Breast epithelium (tissue), 4 donors: ENCODE measurements at regions not wholly inside any gene's neighbourhood (a gene's known extent, or its start where the extent isn't known, plus 50 kb on each side); places are given as distances from the start of the nearest gene placed in this dataset.
A peak's percentile ranks its signal among the peaks of the same experiment; 100 is the strongest.

Source experiments
- DNase-seq, 2 donors: peaks; one replicate each; pipeline ENCODE4 v3.0.0-alpha.2; 2019; ENCODE audit warnings: low spot score in 2 of 2
- H3K27ac ChIP-seq, 2 donors: fragments of 200-600 bp; sonication (generic) in 1 of 2; one replicate each; pipeline ENCODE4 v1.5.1; 2016 to 2019; ENCODE audit warnings: mild to moderate bottlenecking in 1 of 2
- H3K27me3 ChIP-seq, 2 donors: fragments of 200-600 bp; sonication (generic) in 1 of 2; one replicate each; pipeline versions ENCODE4 v1.5.1 to v1.6.0; 2017 to 2019; ENCODE audit warnings: control low read depth in 1 of 2, mild to moderate bottlenecking in 1 of 2
- H3K36me3 ChIP-seq: fragments of 200-600 bp; one replicate; pipeline ENCODE4 v1.5.1; 2019
- H3K4me1 ChIP-seq, 2 donors: fragments of 200-600 bp; sonication (generic); one replicate each; pipeline ENCODE4 v1.5.1; 2016 to 2019; ENCODE audit warnings: control low read depth in 1 of 2
- H3K4me3 ChIP-seq, 3 donors: fragments of 200-600 bp; sonication (generic); 1 replicate in 2 of 3; 2 replicates in 1 of 3; pipeline ENCODE4 v1.5.1; 2016 to 2019; ENCODE audit warnings: mild to moderate bottlenecking in 3 of 3, moderate library complexity in 2 of 3
- H3K9me3 ChIP-seq, 2 donors: fragments of 200-600 bp; sonication (generic) in 1 of 2; one replicate each; pipeline ENCODE4 v1.5.1; 2016 to 2019; ENCODE audit warnings: control low read depth in 1 of 2
- POLR2A ChIP-seq: fragments of 450-650 bp; IDR thresholded peaks from one replicate; pipeline ENCODE4 v1.6.1; 2016; ENCODE audit warnings: antibody characterized with exemption, mild to moderate bottlenecking, moderate library complexity
- POLR2AphosphoS5 ChIP-seq, 3 donors: sonication (generic); formaldehyde crosslinking; IDR thresholded peaks; one replicate each; pipeline ENCODE4 v1.6.1; 2017; ENCODE audit warnings: antibody characterized with exemption in 3 of 3
- intact Hi-C: fragments of 100-400 bp; cut with DNase I; formaldehyde crosslinking; loops from one replicate; pipeline ENCODE4 v1.15.1; 2023; ENCODE audit warnings: low total_unique reads
- TF ChIP-seq, protein P1 (sequence below), 3 donors: fragments of 450-650 bp; IDR thresholded peaks; one replicate each; pipeline ENCODE4 v1.5.1; 2016 to 2017; ENCODE audit warnings: antibody characterized with exemption in 3 of 3, mild to moderate bottlenecking in 3 of 3, moderate library complexity in 3 of 3

DNA sequence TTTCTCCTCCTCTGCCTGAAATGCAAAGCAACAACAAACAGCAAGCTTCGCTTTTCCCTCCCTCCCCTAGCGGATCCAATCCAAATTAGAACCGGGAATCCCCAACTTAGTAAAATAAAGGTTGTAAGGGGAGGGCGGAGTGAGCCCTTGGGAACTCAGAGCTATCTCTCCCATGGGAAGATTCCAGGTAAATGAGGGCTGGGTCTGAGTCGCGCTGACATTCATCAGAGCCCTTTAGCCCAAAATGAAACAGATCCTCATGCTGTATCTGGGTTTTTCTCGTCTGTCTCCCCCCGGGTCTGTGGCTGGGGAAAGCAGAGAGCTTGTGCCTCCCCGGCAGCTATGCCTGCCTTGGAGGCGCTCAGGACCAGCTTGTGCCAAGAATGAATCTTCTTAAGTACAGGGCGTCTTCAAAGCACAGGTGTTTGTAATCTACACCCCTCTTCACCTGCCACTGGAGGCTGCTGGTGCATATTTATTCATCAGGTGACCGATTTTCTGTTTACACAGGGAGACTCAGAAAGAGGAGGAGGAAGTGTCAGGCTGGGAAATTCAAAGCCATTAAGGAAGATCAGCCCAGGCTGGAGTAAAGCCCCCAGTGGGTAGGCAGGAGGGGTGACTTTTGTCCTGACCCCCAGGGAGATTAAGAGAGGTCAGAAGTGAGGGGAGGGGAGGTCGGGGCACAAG lies 55.0 kb upstream of the GSE1 start:
- intact Hi-C loops, result loop anchor here (10.0 kb wide), 1 partner anchor 57 kb away; the partner anchor contains the start of gene GSE1
- Histone ChIP-seq H3K4me1 (peaks cover 3 to 11% of the 10 kb centered on the region in 2 donors), H3K4me3 (peak overlapping the region; percentile 59 to 92 (median 82)), H3K27me3 (no peaks in the 10 kb centered on the region), H3K36me3 (no peaks in the 10 kb centered on the region), H3K9me3 (no peaks in the 10 kb centered on the region), H3K27ac (peak overlapping the region; percentile 91 to 95)
- TF ChIP-seq, protein P1, sequence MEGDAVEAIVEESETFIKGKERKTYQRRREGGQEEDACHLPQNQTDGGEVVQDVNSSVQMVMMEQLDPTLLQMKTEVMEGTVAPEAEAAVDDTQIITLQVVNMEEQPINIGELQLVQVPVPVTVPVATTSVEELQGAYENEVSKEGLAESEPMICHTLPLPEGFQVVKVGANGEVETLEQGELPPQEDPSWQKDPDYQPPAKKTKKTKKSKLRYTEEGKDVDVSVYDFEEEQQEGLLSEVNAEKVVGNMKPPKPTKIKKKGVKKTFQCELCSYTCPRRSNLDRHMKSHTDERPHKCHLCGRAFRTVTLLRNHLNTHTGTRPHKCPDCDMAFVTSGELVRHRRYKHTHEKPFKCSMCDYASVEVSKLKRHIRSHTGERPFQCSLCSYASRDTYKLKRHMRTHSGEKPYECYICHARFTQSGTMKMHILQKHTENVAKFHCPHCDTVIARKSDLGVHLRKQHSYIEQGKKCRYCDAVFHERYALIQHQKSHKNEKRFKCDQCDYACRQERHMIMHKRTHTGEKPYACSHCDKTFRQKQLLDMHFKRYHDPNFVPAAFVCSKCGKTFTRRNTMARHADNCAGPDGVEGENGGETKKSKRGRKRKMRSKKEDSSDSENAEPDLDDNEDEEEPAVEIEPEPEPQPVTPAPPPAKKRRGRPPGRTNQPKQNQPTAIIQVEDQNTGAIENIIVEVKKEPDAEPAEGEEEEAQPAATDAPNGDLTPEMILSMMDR (IDR thresholded peaks at IDR 0.05), result no peak
- TF ChIP-seq POLR2A (no peak), POLR2AphosphoS5 (IDR thresholded peaks at IDR 0.05) (no peak)
- DNase-seq, result peak in 1 of 2 donors; percentile 56

GRCh38 chr16:85560932-85561247 lies 52.2 kb upstream of the GSE1 start:
- no peak for DNase-seq

DNA sequence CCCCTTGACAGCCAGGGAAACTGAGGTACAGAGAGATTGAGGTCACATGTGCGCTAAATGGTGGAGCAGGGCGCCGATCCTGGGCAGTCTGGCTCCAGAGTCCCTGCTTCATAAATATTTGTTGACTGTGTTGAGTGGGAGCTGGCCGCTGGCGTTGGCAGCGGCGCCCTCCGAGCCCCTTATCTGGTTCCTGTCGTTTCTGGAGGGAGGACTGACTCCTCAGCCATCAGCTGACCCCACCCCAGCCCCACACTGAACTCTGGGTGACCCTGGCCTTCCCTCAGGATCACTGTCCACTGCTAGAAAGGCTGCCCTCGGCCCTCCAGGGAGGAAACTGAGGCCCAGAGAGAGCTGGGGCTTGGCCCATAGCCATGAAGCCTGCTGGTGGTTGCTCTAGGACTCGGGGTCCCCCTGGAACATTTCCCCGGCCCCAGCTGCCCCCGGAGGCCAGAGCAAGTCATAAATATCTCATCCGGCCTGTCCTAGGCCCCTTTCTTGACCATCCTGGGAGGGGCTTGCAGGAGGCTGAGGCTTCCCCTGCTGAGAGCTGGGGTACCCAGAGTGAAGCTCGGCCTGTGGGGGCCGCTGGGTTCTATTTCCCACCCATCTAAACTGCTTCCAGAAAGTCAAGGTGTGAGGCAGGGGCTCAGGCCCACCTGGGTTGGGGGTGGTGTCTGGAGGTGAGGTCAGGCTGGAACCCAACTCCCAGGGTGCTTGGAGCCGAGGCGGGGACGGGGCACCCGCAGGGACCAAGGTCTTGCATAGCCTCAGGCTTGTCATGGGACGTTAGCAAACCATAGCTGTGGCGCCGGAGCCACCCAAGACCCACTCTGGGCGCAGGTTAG lies 51.7 kb upstream of the GSE1 start:
- intact Hi-C loops, result no loop called here
- H3K4me3 ChIP-seq, result no peak overlapping the region
- TF ChIP-seq POLR2AphosphoS5 (IDR thresholded peaks at IDR 0.05) (no peak), POLR2A (no peak)
- TF ChIP-seq, protein P1 (IDR thresholded peaks at IDR 0.05), result no peak
- DNase-seq, result no peak
- no peaks in the 10 kb centered on the region for H3K36me3 ChIP-seq
- peak overlapping the region; percentile 21 to 64 for H3K27ac ChIP-seq
- H3K27me3 ChIP-seq, result no peaks in the 10 kb centered on the region
- peaks cover 3 to 11% of the 10 kb centered on the region in 2 donors for H3K4me1 ChIP-seq
- H3K9me3 ChIP-seq, result no peaks in the 10 kb centered on the region

More at GRCh38 chr16:85560932-85561247, 52.2 kb upstream of the GSE1 start:
- no peaks in the 10 kb centered on the region for H3K9me3 ChIP-seq
- peak overlapping the region in 1 of 2 donors; percentile 64 for H3K27ac ChIP-seq
- intact Hi-C loops, result no loop called here
- H3K4me1 ChIP-seq, result peaks cover 3 to 11% of the 10 kb centered on the region in 2 donors
- no peaks in the 10 kb centered on the region for H3K27me3 ChIP-seq
- H3K4me3 ChIP-seq, result no peak overlapping the region
- H3K36me3 ChIP-seq, result no peaks in the 10 kb centered on the region
- TF ChIP-seq POLR2AphosphoS5 (IDR thresholded peaks at IDR 0.05) (no peak), POLR2A (no peak)
- TF ChIP-seq, protein P1 (IDR thresholded peaks at IDR 0.05), result no peak

- no peak for DNase-seq
- TF ChIP-seq, protein P1 (IDR thresholded peaks at IDR 0.05), result no peak
- TF ChIP-seq POLR2AphosphoS5 (IDR thresholded peaks at IDR 0.05) (no peak), POLR2A (no peak)
- Histone ChIP-seq H3K36me3 (no peaks in the 10 kb centered on the region), H3K4me3 (no peak overlapping the region), H3K27me3 (no peaks in the 10 kb centered on the region), H3K27ac (peak overlapping the region; percentile 21 to 64), H3K4me1 (peaks cover 3 to 10% of the 10 kb centered on the region in 2 donors), H3K9me3 (no peaks in the 10 kb centered on the region)
- intact Hi-C loops, result no loop called here
These were observed 50.9 kb upstream of the GSE1 start for GRCh38 chr16:85562093-85562786.
